ENCODE measurements at regions not wholly inside any gene's neighbourhood (a gene's known extent, or its start where the extent isn't known, plus 50 kb on each side); places are given as distances from the start of the nearest gene placed in this dataset.

DNA sequence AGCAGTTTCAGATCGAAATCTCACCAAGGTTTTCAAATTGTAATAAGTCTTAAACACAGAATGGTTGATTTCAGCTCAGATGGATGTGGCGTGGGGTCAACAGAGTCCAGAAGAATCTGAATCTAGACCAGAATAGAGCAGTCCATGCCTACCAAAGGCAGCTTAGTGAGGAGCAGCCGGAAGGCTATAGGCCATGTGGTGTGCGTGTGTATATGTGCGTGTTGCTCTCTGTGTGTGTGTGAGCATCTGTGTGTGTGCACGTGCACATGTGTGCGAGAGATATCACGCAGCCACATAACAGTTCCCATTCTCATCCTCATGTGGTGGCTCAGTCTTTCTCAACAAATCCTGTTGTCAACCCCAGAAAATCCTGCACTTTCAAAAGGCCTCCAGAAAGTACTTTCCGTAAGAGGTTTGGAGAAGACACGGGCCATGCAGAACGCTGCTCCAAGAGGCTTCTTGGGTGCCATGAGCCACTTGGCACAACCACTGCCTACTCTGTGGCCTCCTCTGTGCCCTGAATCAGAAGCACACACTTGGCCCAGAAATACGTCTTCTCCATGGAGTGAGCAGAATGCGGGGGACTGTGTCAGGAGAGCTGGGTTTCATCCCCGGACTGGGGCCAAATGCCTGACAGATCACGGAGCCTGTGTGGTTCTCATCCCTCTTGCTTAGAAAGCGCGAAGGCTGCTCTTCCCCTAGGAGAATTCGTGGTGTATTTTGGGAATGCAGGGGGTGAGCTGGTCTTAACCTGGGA, 67.3 kb downstream of the ACKR3 start:
- no peaks in the 10 kb centered on the region for H3K36me3 ChIP-seq
- DNase-seq, result peak in 1 of 5 donors; percentile 5
- no peaks in the 10 kb centered on the region for H3K9me3 ChIP-seq
- WGBS, 3 donors, result 86 to 95% (median 90%) methylated on average over 18 of the region's 18 CpGs
- intact Hi-C loops (cut with DNase I), result no loop called here
- H3K27ac ChIP-seq, result no peak overlapping the region
- no peak for TF ChIP-seq EP300 (IDR thresholded peaks at IDR 0.05)
- TF ChIP-seq, protein P1, sequence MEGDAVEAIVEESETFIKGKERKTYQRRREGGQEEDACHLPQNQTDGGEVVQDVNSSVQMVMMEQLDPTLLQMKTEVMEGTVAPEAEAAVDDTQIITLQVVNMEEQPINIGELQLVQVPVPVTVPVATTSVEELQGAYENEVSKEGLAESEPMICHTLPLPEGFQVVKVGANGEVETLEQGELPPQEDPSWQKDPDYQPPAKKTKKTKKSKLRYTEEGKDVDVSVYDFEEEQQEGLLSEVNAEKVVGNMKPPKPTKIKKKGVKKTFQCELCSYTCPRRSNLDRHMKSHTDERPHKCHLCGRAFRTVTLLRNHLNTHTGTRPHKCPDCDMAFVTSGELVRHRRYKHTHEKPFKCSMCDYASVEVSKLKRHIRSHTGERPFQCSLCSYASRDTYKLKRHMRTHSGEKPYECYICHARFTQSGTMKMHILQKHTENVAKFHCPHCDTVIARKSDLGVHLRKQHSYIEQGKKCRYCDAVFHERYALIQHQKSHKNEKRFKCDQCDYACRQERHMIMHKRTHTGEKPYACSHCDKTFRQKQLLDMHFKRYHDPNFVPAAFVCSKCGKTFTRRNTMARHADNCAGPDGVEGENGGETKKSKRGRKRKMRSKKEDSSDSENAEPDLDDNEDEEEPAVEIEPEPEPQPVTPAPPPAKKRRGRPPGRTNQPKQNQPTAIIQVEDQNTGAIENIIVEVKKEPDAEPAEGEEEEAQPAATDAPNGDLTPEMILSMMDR (IDR thresholded peaks at IDR 0.05), result no peak
- TF ChIP-seq POLR2A (IDR thresholded peaks at IDR 0.05), result no peak
- no peak overlapping the region for H3K4me3 ChIP-seq
- H3K27me3 ChIP-seq, result no peaks in the 10 kb centered on the region
- H3K4me1 ChIP-seq (ENCODE audit: insufficient read depth), result peaks cover 2% of the 10 kb centered on the region

GRCh38 chr2:236637686-236638569, 68.3 kb downstream of the ACKR3 start:
- Histone ChIP-seq H3K9me3 (no peaks in the 10 kb centered on the region), H3K36me3 (no peaks in the 10 kb centered on the region), H3K27ac (no peak overlapping the region), H3K27me3 (no peaks in the 10 kb centered on the region), H3K4me1 (ENCODE audit: insufficient read depth) (peaks cover 2% of the 10 kb centered on the region), H3K4me3 (no peak overlapping the region)
- intact Hi-C loops (cut with DNase I), result no loop called here
- WGBS, 3 donors, result 35 to 56% (median 42%) methylated on average over 6 of the region's 6 CpGs
- DNase-seq, result peak in 1 of 5 donors; percentile 4
- no peak for TF ChIP-seq POLR2A (IDR thresholded peaks at IDR 0.05)
- TF ChIP-seq EP300 (IDR thresholded peaks at IDR 0.05), result no peak
- TF ChIP-seq, protein P1 (IDR thresholded peaks at IDR 0.05), result no peak

DNA sequence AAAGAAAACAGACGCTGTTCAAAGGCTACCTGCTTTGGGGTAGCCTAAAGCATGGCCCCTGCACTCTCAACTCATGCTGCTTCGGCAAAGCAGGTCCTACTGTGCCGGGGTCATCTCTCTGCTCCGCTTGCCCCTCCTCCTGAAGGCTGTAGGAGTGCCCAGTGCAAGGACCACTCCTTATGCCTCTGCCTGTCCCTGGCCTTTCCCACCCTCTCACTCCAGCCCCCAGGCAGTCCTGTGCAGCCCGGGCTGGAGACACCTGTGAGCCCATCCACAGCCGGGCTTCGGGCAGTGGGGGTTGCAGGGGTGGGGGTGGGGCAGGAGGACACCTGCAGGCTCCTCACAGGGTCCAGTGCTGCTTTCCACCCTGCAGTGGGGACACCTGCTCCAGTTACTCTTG, 69.1 kb downstream of the ACKR3 start:
- Histone ChIP-seq H3K36me3 (no peaks in the 10 kb centered on the region), H3K4me3 (no peak overlapping the region), H3K9me3 (no peaks in the 10 kb centered on the region), H3K27me3 (no peaks in the 10 kb centered on the region), H3K4me1 (ENCODE audit: insufficient read depth) (peaks cover 2% of the 10 kb centered on the region), H3K27ac (no peak overlapping the region)
- peak in 1 of 5 donors; percentile 4 for DNase-seq
- intact Hi-C loops (cut with DNase I), result no loop called here
- TF ChIP-seq, protein P1 (IDR thresholded peaks at IDR 0.05), result no peak
- TF ChIP-seq POLR2A (IDR thresholded peaks at IDR 0.05) (no peak), EP300 (IDR thresholded peaks at IDR 0.05) (no peak)
- WGBS, 3 donors, result 71 to 87% (median 72%) methylated on average over 7 of the region's 7 CpGs

DNA sequence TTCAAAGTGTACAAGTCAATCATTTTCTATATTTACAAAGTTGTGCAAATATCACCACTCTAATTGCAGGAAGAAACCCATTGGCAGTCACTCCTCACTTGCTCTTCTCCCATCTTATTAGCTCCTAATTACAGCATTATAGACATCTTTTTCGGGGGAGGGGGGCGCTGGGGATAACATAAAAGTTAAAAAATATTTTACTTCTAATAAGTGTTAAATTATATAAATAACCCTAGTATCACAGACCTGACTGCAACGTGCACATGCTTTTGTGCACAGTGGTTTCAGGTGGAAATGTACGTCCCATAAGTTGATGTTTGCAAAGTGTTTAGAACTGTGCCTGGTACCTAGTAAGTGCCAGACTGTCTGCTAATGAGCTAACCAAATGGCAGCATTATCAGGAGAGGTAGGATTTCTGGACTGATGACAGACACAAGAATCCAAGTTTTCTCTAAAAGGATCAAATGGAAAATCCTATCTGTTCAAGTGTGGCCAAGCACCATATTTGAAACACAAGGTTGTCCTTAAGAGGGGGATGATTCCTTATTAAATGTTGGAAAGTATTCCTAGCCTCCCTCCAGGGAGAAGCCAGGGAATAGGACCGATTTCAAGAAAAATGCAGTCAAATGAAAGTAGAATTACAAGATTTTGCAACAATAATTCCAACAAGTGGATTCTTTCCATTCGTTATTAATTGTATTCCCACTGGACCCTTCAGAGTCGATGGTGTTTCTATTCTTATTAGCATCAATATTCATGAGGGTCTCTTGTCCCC, 70.0 kb downstream of the ACKR3 start:
- Histone ChIP-seq H3K27me3 (no peaks in the 10 kb centered on the region), H3K27ac (no peak overlapping the region), H3K9me3 (no peaks in the 10 kb centered on the region), H3K4me3 (no peak overlapping the region), H3K4me1 (ENCODE audit: insufficient read depth) (peaks cover 2% of the 10 kb centered on the region), H3K36me3 (no peaks in the 10 kb centered on the region)
- no peak for DNase-seq
- WGBS, 3 donors, result 55 to 66% (median 60%) methylated on average over 7 of the region's 7 CpGs
- intact Hi-C loops (cut with DNase I), result loop anchor here in 1 of 4 donors (5.0 kb wide), 1 partner anchor 67 kb away; no protein-coding TSS in a partner anchor
- TF ChIP-seq, protein P1 (IDR thresholded peaks at IDR 0.05), result no peak
- TF ChIP-seq POLR2A (IDR thresholded peaks at IDR 0.05) (no peak), EP300 (IDR thresholded peaks at IDR 0.05) (no peak)

Measured in ovary (tissue), 7 donors.